NOMO-1 treated with DMSO at 0.1 percent for 48 hours (cell line): ENCODE measurements at regions not wholly inside any gene's neighbourhood (a gene's known extent, or its start where the extent isn't known, plus 50 kb on each side); places are given as distances from the start of the nearest gene placed in this dataset.
A peak's percentile ranks its signal among the peaks of the same experiment; 100 is the strongest.
"Not testable (repeated sequence)": the region's sequence is repeated elsewhere in the genome, so short reads cannot be mapped to it uniquely, and the experiment has no call there.

Experiments used
- DNase-seq: peaks from one replicate; lab custom pipeline; 2025; ENCODE audit not compliant: unreplicated experiment; lab: John Stamatoyannopoulos, UW

GRCh38 chr6:6091608-6092002, 84.9 kb upstream of the NRN1 start:
- DNase-seq, result no peak

- no peak for DNase-seq
Measured at GRCh38 chr6:6090861-6091607, 84.3 kb upstream of the NRN1 start.

GRCh38 chr6:6085928-6086668, 79.4 kb upstream of the NRN1 start:
- DNase-seq, result peak; percentile 22

- no peak for DNase-seq
Measured at GRCh38 chr6:6080975-6081374, 74.2 kb upstream of the NRN1 start.

GRCh38 chr6:6074190-6074589, 67.5 kb upstream of the NRN1 start:
- DNase-seq, result no peak

- not testable (repeated sequence) for DNase-seq
Measured at GRCh38 chr6:6068157-6068556, 61.4 kb upstream of the NRN1 start.

- DNase-seq, result no peak
Measured at GRCh38 chr6:6058054-6058444, 51.3 kb upstream of the NRN1 start.

- peak; percentile 65 for DNase-seq
Measured at GRCh38 chr6:6057442-6058053, 50.8 kb upstream of the NRN1 start.
